GM12878 (cell line): ENCODE measurements at regions not wholly inside any gene's neighbourhood (a gene's known extent, or its start where the extent isn't known, plus 50 kb on each side); places are given as distances from the start of the nearest gene placed in this dataset.

ENCODE experiments used
- ATAC-seq: fragments of 200-7000 bp; cut with Tn5 transposase; 3 replicates; pipeline ENCODE4 v1.9.1; 2020; ENCODE audit warnings: mild to moderate bottlenecking, moderate library complexity
- BruUV-seq: library from RNA; stranded (reverse); fragments of 400-500 nt; replicated peaks from 2 replicates; lab custom pipeline; 2021; lab: Mats Ljungman, UMichigan
- CTCF ChIA-PET: fragments of 300-600 bp; sonication (Branson Sonifier 250); formaldehyde crosslinking; extraction: SDS; loops from one replicate; lab custom pipeline; 2021; ENCODE audit warnings: inconsistent platforms; lab: Yijun Ruan, JAX
- POLR2A ChIA-PET: fragments of 350-600 bp; formaldehyde crosslinking; extraction: SDS; loops from one replicate; lab custom pipeline; 2021; ENCODE audit warnings: inconsistent platforms; lab: Charles Lee
- RAD21 ChIA-PET: fragments of 300-600 bp; sonication (Branson Sonifier 250); formaldehyde crosslinking; loops from one replicate; lab custom pipeline; 2023; ENCODE audit warnings: antibody characterized with exemption; ENCODE audit not compliant: unreplicated experiment; lab: Charles Lee
- SMC1A ChIA-PET: fragments of 300-600 bp; sonication (Branson Sonifier 250); formaldehyde crosslinking; loops from one replicate; lab custom pipeline; 2023; ENCODE audit not compliant: unreplicated experiment, uncharacterized antibody; lab: Charles Lee
- DNase-seq: peaks from one replicate; pipeline ENCODE4 v3.0.0-alpha.2; 2011; ENCODE audit warnings: low read depth, low spot score
- FAIRE-seq: peaks from 3 replicates; lab custom pipeline; 2011; peaks lifted over from hg19 to GRCh38; lab: Jason Lieb, UNC
- H2AFZ ChIP-seq: 2 replicates; pipeline ENCODE4 v1.6.0; 2011; ENCODE audit warnings: low read depth, low read length, control low read depth; ENCODE audit not compliant: control insufficient read depth
- H3K27ac ChIP-seq: 2 replicates; pipeline ENCODE4 v1.5.1; 2011; ENCODE audit warnings: control low read depth; ENCODE audit not compliant: control insufficient read depth, insufficient read depth
- H3K27me3 ChIP-seq, 2 experiments: replicated peaks in 1 of 2; 2 replicates each; pipeline versions ENCODE4 v1.6.0 to v1.6.1; 2011; ENCODE audit warnings: low read length in 1 of 2; ENCODE audit not compliant: control insufficient read depth in 2 of 2, insufficient read depth in 2 of 2
- H3K36me3 ChIP-seq, 2 experiments: 2 replicates each; pipeline ENCODE4 v1.5.1; 2011; ENCODE audit warnings: low read length in 1 of 2; ENCODE audit not compliant: control insufficient read depth in 2 of 2, insufficient read depth in 2 of 2
- H3K4me1 ChIP-seq: 2 replicates; pipeline ENCODE4 v1.6.1; 2011; ENCODE audit warnings: mild to moderate bottlenecking, low read length, moderate library complexity, mixed read lengths; ENCODE audit not compliant: control insufficient read depth, insufficient read depth
- H3K4me2 ChIP-seq: 2 replicates; pipeline ENCODE4 v1.6.0; 2011; ENCODE audit warnings: control low read depth; ENCODE audit not compliant: control insufficient read depth, insufficient read depth
- H3K4me3 ChIP-seq: fragments of 200-600 bp; sonication (generic); 2 replicates; pipeline ENCODE4 v1.5.1; 2016
- H3K79me2 ChIP-seq: 2 replicates; pipeline ENCODE4 v1.6.0; 2011; ENCODE audit warnings: low read length; ENCODE audit not compliant: control insufficient read depth, insufficient read depth
- H3K9ac ChIP-seq: 2 replicates; pipeline ENCODE4 v1.8.0; 2011; ENCODE audit warnings: low read length, control low read depth, mixed read lengths; ENCODE audit not compliant: control insufficient read depth, insufficient read depth
- H3K9me3 ChIP-seq: replicated peaks from 3 replicates; pipeline ENCODE4 v1.5.1; 2011; ENCODE audit warnings: mild to moderate bottlenecking, low read length; ENCODE audit not compliant: control insufficient read depth, insufficient read depth
- H4K20me1 ChIP-seq: 2 replicates; pipeline ENCODE4 v1.6.0; 2011; ENCODE audit not compliant: control insufficient read depth, insufficient read depth
- HDAC2 ChIP-seq: fragments of 200-600 bp; sonication (generic); IDR thresholded peaks from 2 replicates; pipeline ENCODE4 v1.6.1; 2017
- HSF1 ChIP-seq: fragments of 150-350 bp; IDR thresholded peaks from 2 replicates; pipeline ENCODE4 v1.6.1; 2014; ENCODE audit warnings: mild to moderate bottlenecking, low read depth, low read length
- IRF5 ChIP-seq: fragments of 450-650 bp; IDR thresholded peaks from 2 replicates; pipeline ENCODE4 v1.6.1; 2017; ENCODE audit warnings: borderline replicate concordance
- KDM1A ChIP-seq: fragments of 200-600 bp; sonication (generic); IDR thresholded peaks from 2 replicates; pipeline ENCODE4 v1.6.1; 2016; ENCODE audit warnings: borderline replicate concordance
- MLLT1 ChIP-seq: fragments of 450-650 bp; IDR thresholded peaks from 2 replicates; pipeline ENCODE4 v1.6.1; 2016; ENCODE audit warnings: mild to moderate bottlenecking
- NKRF ChIP-seq: fragments of 450-650 bp; conservative IDR thresholded peaks from 2 replicates; pipeline ENCODE4 v1.6.1; 2017; ENCODE audit warnings: mild to moderate bottlenecking, moderate library complexity
- RFX5 ChIP-seq: IDR thresholded peaks from 2 replicates; pipeline ENCODE4 v1.6.1; 2011; ENCODE audit warnings: low read depth, low read length, improper control_type of control experiment
- SMC3 ChIP-seq: IDR thresholded peaks from 2 replicates; pipeline ENCODE4 v1.6.1; 2011; ENCODE audit warnings: low read length, improper control_type of control experiment, borderline replicate concordance
- TCF7 ChIP-seq: IDR thresholded peaks from 2 replicates; pipeline ENCODE4 v1.6.1; 2014; ENCODE audit warnings: antibody characterized with exemption, borderline replicate concordance
- WGBS: methylation state at CpG from one replicate; pipeline ENCODE4 v1.1.6; 2016; ENCODE audit warnings: low lambda C conversion rate; ENCODE audit not compliant: insufficient replicate concordance, insufficient coverage; ENCODE audit errors: missing lambda C conversion rate; 5-methylcytosine and 5-hydroxymethylcytosine counted together
- in situ Hi-C: fragments of 300-500 bp; cut with MboI; formaldehyde crosslinking; loops from 9 replicates; pipeline ENCODE4 v1.14.3; 2018; ENCODE audit warnings: mixed read lengths
- intact Hi-C: fragments of 100-400 bp; cut with micrococcal nuclease; formaldehyde crosslinking; loops from one replicate; pipeline ENCODE4 v1.14.2; 2022; ENCODE audit not compliant: unreplicated experiment

GRCh38 chr17:72191921-72192799, 71.3 kb downstream of the SOX9 start:
- no peaks in the 10 kb centered on the region for H4K20me1 ChIP-seq
- no peaks in the 10 kb centered on the region for H3K79me2 ChIP-seq
- no peak for FAIRE-seq
- ChIA-PET CTCF (interaction anchor here (0.7 kb wide), 1 partner anchor 57 kb away, joined by 3 read pairs; no protein-coding TSS in a partner anchor), RAD21 (no interaction called here), SMC1A (no interaction called here), POLR2A (no interaction called here)
- in situ Hi-C loops (no loop called here), intact Hi-C loops (no loop called here)
- H3K27ac ChIP-seq = no peak overlapping the region
- no peak overlapping the region for H3K4me2 ChIP-seq
- no peaks in the 10 kb centered on the region; the same call in 2 of the 3 replicates for H3K9me3 ChIP-seq
- no TSS peak for BruUV-seq
- no peak for TF ChIP-seq KDM1A
- no peak for TF ChIP-seq TCF7
- no peak for TF ChIP-seq MLLT1
- H2AFZ ChIP-seq = no peak overlapping the region
- no peaks in the 10 kb centered on the region for H3K27me3 ChIP-seq
- no peak overlapping the region for H3K9ac ChIP-seq
- H3K4me1 ChIP-seq = no peaks in the 10 kb centered on the region
- no peak for ATAC-seq
- no peaks in the 10 kb centered on the region for H3K36me3 ChIP-seq
- no peak overlapping the region for H3K4me3 ChIP-seq
- 27% methylated on average over 11 of the region's 11 CpGs for WGBS
- DNase-seq = no peak

- DNase-seq (no peak), ATAC-seq (no peak), FAIRE-seq (no peak)
- no TSS peak for BruUV-seq
- ChIA-PET CTCF (no interaction called here), POLR2A (no interaction called here), RAD21 (no interaction called here), SMC1A (no interaction called here)
- intact Hi-C loops = no loop called here
- Histone ChIP-seq H3K36me3 (no peaks in the 10 kb centered on the region), H3K27me3 (no peaks in the 10 kb centered on the region), H4K20me1 (no peaks in the 10 kb centered on the region), H3K79me2 (no peaks in the 10 kb centered on the region), H3K4me1 (no peaks in the 10 kb centered on the region), H3K4me3 (no peak overlapping the region), H3K27ac (no peak overlapping the region), H3K9me3 (no peaks in the 10 kb centered on the region; the same call in 2 of the 3 replicates), H2AFZ (no peak overlapping the region), H3K4me2 (no peak overlapping the region), H3K9ac (no peak overlapping the region)
- WGBS = 2% methylated on average over 4 of the region's 4 CpGs
- in situ Hi-C loops = no loop called here
- TF ChIP-seq HSF1 (no peak), NKRF (no peak), RFX5 (no peak), HDAC2 (no peak), IRF5 (no peak), SMC3 (no peak)
Measured at GRCh38 chr17:72192800-72193192, 72.0 kb downstream of the SOX9 start.
